Right lobe of liver (tissue), 4 donors: ENCODE measurements at regions not wholly inside any gene's neighbourhood (a gene's known extent, or its start where the extent isn't known, plus 50 kb on each side); places are given as distances from the start of the nearest gene placed in this dataset.

ENCODE experiments used
- CTCF ChIP-seq, 4 donors: fragments of 200-600 bp in 3 of 4; fragments of 450-650 bp in 1 of 4; IDR thresholded peaks; one replicate each; pipeline versions ENCODE4 v1.5.1 to v1.8.0; 2016 to 2022; ENCODE audit warnings: antibody characterized with exemption in 4 of 4, mild to moderate bottlenecking in 2 of 4
- POLR2A ChIP-seq: fragments of 450-650 bp; IDR thresholded peaks from one replicate; pipeline ENCODE4 v1.6.1; 2017; ENCODE audit warnings: antibody characterized with exemption, mild to moderate bottlenecking
- donor health status: DM: no; HTN: no; CAD: no.
- donor health status: DM: no; HTN: no; CAD: no.
- donor health status: DM: no; HTN: yes; CAD: no.

GRCh38 chr6:113055061-113055460, 707.9 kb downstream of the RFPL4B start:
- TF ChIP-seq CTCF (IDR thresholded peaks at IDR 0.05) (no peak), POLR2A (no peak)
